ENCODE measurements at regions not wholly inside any gene's neighbourhood (a gene's known extent, or its start where the extent isn't known, plus 50 kb on each side); places are given as distances from the start of the nearest gene placed in this dataset.

- no peak for TF ChIP-seq EZH2 (IDR thresholded peaks at IDR 0.05)
- TF ChIP-seq POLR2AphosphoS5 (IDR thresholded peaks at IDR 0.05; ENCODE audit: borderline replicate concordance, low read depth, low read length), result no peak
- TF ChIP-seq FOXP2 (optimal IDR thresholded peaks at IDR 0.05; ENCODE audit: control extremely low read depth, extremely low read length, insufficient read depth), result no peak
Observed at GRCh38 chr1:239185245-239185619, 201.1 kb upstream of the CHRM3 start.

Measured in SK-N-MC (cell line).